Tibial artery (tissue), 4 donors: ENCODE measurements at regions not wholly inside any gene's neighbourhood (a gene's known extent, or its start where the extent isn't known, plus 50 kb on each side); places are given as distances from the start of the nearest gene placed in this dataset.

Source experiments
- DNase-seq, 2 donors: peaks; one replicate each; pipeline ENCODE4 v3.0.0-alpha.2; 2019
- H3K27ac ChIP-seq, 2 donors: fragments of 200-600 bp; sonication (generic) in 1 of 2; 1 replicate in 1 of 2; 2 replicates in 1 of 2; pipeline ENCODE4 v1.5.1; 2018 to 2019; ENCODE audit warnings: mild to moderate bottlenecking in 1 of 2
- H3K27me3 ChIP-seq, 2 donors: fragments of 200-600 bp; sonication (generic) in 1 of 2; one replicate each; pipeline versions ENCODE4 v1.5.1 to v1.6.0; 2016 to 2019
- H3K36me3 ChIP-seq, 3 donors: fragments of 200-600 bp; sonication (generic) in 2 of 3; one replicate each; pipeline ENCODE4 v1.5.1; 2016 to 2019; ENCODE audit warnings: mild to moderate bottlenecking in 2 of 3
- H3K4me1 ChIP-seq, 4 donors: fragments of 200-600 bp; sonication (generic) in 2 of 4; 1 replicate in 3 of 4; 2 replicates in 1 of 4; pipeline ENCODE4 v1.5.1; 2016 to 2019
- H3K4me3 ChIP-seq, 2 donors: fragments of 200-600 bp; sonication (generic) in 1 of 2; 1 replicate in 1 of 2; 2 replicates in 1 of 2; pipeline ENCODE4 v1.5.1; 2018 to 2019; ENCODE audit warnings: mild to moderate bottlenecking in 2 of 2
- H3K9me3 ChIP-seq, 3 donors: fragments of 200-600 bp; sonication (generic) in 1 of 3; one replicate each; pipeline ENCODE4 v1.5.1; 2016 to 2019
- intact Hi-C: fragments of 100-400 bp; cut with DNase I; formaldehyde crosslinking; loops from one replicate; pipeline ENCODE4 v1.15.0; 2023; ENCODE audit warnings: low total_unique reads
- TF ChIP-seq, protein P1 (sequence below), 2 experiments: fragments of 200-600 bp in 1 of 2; fragments of 450-650 bp in 1 of 2; IDR thresholded peaks; one replicate each; pipeline ENCODE4 v1.5.1; 2017 to 2019; ENCODE audit warnings: antibody characterized with exemption in 2 of 2, mild to moderate bottlenecking in 1 of 2, moderate library complexity in 1 of 2

DNA sequence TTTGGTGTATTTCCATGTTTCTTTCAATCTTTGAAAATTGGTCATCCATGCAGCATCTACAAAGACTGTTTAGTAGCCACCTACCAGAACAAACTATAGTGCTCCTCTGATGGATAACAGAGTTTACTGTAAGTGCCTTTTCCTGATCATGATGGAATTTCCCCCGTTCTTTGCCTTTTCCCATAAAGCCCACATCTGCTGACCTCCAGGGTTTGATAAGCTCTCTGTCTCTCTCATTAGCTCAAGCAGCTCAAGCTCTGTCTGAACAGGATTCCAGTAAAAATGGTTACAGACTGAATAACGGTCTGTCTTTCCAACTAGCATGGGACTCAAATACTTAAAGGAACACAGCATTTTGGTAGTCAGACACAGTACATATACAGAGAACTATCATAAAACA, 308.4 kb upstream of the SORL1-AS1 start:
- H3K4me1 ChIP-seq: peaks cover 4 to 19% (median 8%) of the 10 kb centered on the region in 4 donors
- intact Hi-C loops: no loop called here
- no peaks in the 10 kb centered on the region for H3K36me3 ChIP-seq
- DNase-seq: no peak
- H3K27me3 ChIP-seq: no peaks in the 10 kb centered on the region
- no peak overlapping the region for H3K27ac ChIP-seq
- H3K4me3 ChIP-seq: no peak overlapping the region
- TF ChIP-seq, protein P1, sequence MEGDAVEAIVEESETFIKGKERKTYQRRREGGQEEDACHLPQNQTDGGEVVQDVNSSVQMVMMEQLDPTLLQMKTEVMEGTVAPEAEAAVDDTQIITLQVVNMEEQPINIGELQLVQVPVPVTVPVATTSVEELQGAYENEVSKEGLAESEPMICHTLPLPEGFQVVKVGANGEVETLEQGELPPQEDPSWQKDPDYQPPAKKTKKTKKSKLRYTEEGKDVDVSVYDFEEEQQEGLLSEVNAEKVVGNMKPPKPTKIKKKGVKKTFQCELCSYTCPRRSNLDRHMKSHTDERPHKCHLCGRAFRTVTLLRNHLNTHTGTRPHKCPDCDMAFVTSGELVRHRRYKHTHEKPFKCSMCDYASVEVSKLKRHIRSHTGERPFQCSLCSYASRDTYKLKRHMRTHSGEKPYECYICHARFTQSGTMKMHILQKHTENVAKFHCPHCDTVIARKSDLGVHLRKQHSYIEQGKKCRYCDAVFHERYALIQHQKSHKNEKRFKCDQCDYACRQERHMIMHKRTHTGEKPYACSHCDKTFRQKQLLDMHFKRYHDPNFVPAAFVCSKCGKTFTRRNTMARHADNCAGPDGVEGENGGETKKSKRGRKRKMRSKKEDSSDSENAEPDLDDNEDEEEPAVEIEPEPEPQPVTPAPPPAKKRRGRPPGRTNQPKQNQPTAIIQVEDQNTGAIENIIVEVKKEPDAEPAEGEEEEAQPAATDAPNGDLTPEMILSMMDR (IDR thresholded peaks at IDR 0.05): no peak
- H3K9me3 ChIP-seq: no peaks in the 10 kb centered on the region

DNA sequence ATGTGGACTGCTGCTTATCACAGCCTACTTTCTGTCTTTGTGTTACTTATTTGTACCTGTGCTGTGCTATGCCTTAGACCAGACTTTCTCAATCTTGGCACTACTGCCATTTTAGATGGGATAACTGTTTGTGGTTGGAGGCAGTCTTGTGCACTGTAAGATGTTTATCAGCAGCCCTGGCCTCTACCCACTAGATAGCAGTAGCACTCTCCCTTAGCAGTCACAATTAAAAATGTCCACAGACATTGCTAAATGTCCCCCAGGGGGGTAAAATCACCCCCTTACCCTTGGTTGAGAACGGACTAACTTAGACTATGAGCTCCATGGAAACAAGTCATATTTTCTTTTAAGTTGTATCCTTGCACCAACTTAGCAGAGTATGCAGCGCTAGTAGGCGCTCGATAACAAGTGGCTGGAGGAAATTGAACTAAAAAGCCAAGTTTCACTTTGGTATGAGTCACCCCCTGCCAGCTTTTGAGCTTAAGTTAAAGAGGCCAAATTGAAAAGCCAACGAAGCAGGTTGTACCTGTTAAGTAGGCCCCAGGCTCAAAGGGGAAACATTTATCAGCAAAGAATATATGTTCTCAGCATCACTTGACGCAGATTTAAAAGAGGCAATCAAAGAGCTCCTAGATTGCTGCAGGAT, 304.8 kb upstream of the SORL1-AS1 start:
- H3K27ac ChIP-seq: peak overlapping the region in 1 of 2 donors; percentile 50
- intact Hi-C loops: no loop called here
- H3K9me3 ChIP-seq: no peaks in the 10 kb centered on the region
- H3K27me3 ChIP-seq: no peaks in the 10 kb centered on the region
- TF ChIP-seq, protein P1 (IDR thresholded peaks at IDR 0.05): no peak
- no peak for DNase-seq
- no peak overlapping the region for H3K4me3 ChIP-seq
- H3K36me3 ChIP-seq: no peaks in the 10 kb centered on the region
- peaks cover 0 to 27% (median 3%) of the 10 kb centered on the region in 4 donors for H3K4me1 ChIP-seq

DNA sequence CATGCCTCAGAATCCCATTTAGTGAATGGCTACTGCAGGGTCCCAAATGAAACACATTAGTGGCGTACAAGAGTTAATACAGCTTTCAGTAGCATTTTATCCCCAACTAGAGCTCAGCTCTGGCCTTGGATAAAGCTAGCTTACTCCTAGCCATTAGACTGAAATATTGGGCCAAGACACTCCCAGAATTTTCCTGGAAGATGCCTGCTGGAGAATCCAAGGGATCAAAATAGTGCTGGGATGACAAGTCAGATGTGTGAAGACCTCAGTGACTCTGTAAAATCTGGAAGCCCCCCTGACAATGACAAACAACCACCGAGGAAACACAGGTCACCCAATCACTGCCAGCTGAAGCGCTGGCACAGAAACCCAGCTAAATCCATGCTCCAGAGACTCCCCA, 303.1 kb upstream of the SORL1-AS1 start:
- H3K4me3 ChIP-seq: no peak overlapping the region
- peaks cover 0 to 25% (median 2%) of the 10 kb centered on the region in 4 donors for H3K4me1 ChIP-seq
- H3K9me3 ChIP-seq: no peaks in the 10 kb centered on the region
- intact Hi-C loops: no loop called here
- TF ChIP-seq, protein P1 (IDR thresholded peaks at IDR 0.05): no peak
- H3K36me3 ChIP-seq: no peaks in the 10 kb centered on the region
- H3K27me3 ChIP-seq: no peaks in the 10 kb centered on the region
- no peak for DNase-seq
- H3K27ac ChIP-seq: no peak overlapping the region

DNA sequence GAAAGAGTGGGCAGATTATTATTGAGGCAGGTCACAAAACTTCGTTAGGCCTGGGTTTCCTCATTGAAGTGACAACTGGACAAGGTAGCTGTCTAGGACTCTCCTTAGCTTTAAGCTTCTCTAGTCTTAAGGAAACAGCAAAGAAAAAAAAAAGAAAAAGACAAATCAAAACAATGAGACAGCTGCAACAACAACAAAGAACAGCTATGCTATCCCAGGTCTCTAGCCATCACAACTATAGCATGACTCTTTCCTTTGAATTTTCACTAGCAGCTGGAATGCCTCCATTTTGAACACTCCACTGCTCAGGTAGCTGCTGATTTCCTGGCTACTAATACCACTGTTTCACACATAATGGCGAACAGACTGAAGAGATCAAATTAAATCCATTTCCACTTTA, 302.4 kb upstream of the SORL1-AS1 start:
- H3K4me1 ChIP-seq: peaks cover 0 to 25% (median 2%) of the 10 kb centered on the region in 4 donors
- H3K9me3 ChIP-seq: no peaks in the 10 kb centered on the region
- H3K36me3 ChIP-seq: no peaks in the 10 kb centered on the region
- intact Hi-C loops: no loop called here
- H3K27ac ChIP-seq: no peak overlapping the region
- H3K27me3 ChIP-seq: no peaks in the 10 kb centered on the region
- DNase-seq: no peak
- TF ChIP-seq, protein P1 (IDR thresholded peaks at IDR 0.05): no peak
- no peak overlapping the region for H3K4me3 ChIP-seq

DNA sequence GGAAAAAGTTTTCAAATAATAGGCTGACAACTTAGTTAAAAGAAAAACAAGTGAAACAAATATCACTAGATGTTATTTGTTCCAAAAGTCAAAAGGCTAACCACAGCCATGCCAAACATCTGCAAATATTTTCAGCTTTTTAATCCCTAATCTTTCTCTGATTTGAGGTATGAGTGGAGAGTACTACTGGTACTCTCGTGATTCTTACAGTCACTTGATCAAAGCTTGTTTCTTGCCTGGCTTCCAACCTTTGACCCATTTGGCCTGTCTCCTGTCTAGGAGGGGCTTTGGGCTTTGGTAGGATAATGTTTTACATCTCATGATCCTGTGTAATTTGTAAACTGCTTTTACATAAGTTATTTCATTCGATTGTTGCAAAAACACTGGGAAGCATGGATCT, 301.8 kb upstream of the SORL1-AS1 start:
- Histone ChIP-seq H3K4me1 (peaks cover 0 to 25% (median 2%) of the 10 kb centered on the region in 4 donors), H3K27ac (peak overlapping the region in 1 of 2 donors; percentile 22)

More for the DNA sequence above, 301.8 kb upstream of the SORL1-AS1 start:
- TF ChIP-seq, protein P1 (IDR thresholded peaks at IDR 0.05): no peak
- H3K27me3 ChIP-seq: no peaks in the 10 kb centered on the region
- no peaks in the 10 kb centered on the region for H3K9me3 ChIP-seq
- no peaks in the 10 kb centered on the region for H3K36me3 ChIP-seq
- peak in 1 of 2 donors; percentile 43 for DNase-seq
- intact Hi-C loops: no loop called here
- no peak overlapping the region for H3K4me3 ChIP-seq
